Loucy (cell line): ENCODE measurements at regions not wholly inside any gene's neighbourhood (a gene's known extent, or its start where the extent isn't known, plus 50 kb on each side); places are given as distances from the start of the nearest gene placed in this dataset.

Experiments
- H2AFZ ChIP-seq: fragments of 200-600 bp; sonication (generic); 2 replicates; pipeline ENCODE4 v1.6.0; 2016; ENCODE audit warnings: antibody characterized with exemption, mild to moderate bottlenecking, low read length, moderate library complexity
- H3F3A ChIP-seq: fragments of 200-600 bp; 2 replicates; pipeline ENCODE4 v1.6.0; 2016; ENCODE audit warnings: antibody characterized with exemption, low read depth, mild to moderate bottlenecking
- H3K27me3 ChIP-seq: fragments of 200-600 bp; sonication (generic); 2 replicates; pipeline ENCODE4 v1.6.1; 2014; ENCODE audit warnings: low read length, mild to moderate bottlenecking; ENCODE audit not compliant: insufficient read depth, poor library complexity, severe bottlenecking
- H3K36me3 ChIP-seq: fragments of 200-600 bp; sonication (generic); 2 replicates; pipeline ENCODE4 v1.6.1; 2016; ENCODE audit warnings: low read length; ENCODE audit not compliant: insufficient read depth
- H3K4me1 ChIP-seq: fragments of 200-600 bp; sonication (generic); 2 replicates; pipeline ENCODE4 v1.5.1; 2014; ENCODE audit warnings: low read length, mild to moderate bottlenecking; ENCODE audit not compliant: insufficient read depth, poor library complexity, severe bottlenecking
- H3K4me2 ChIP-seq: fragments of 200-600 bp; sonication (generic); 2 replicates; pipeline ENCODE4 v1.6.0; 2014; ENCODE audit warnings: antibody characterized with exemption, low read length, low read depth, mild to moderate bottlenecking; ENCODE audit not compliant: poor library complexity, severe bottlenecking
- H3K4me3 ChIP-seq: fragments of 200-600 bp; sonication (generic); 2 replicates; pipeline ENCODE4 v1.5.1; 2014; ENCODE audit warnings: low read length, mild to moderate bottlenecking, mixed read lengths; ENCODE audit not compliant: poor library complexity, severe bottlenecking
- H3K79me2 ChIP-seq: fragments of 200-600 bp; sonication (generic); 2 replicates; pipeline ENCODE4 v1.6.1; 2014; ENCODE audit warnings: low read length; ENCODE audit not compliant: insufficient read depth
- H3K9ac ChIP-seq: fragments of 200-600 bp; sonication (generic); 2 replicates; pipeline ENCODE4 v1.6.0; 2014; ENCODE audit warnings: mild to moderate bottlenecking, low read depth, low read length, moderate library complexity; ENCODE audit not compliant: poor library complexity, severe bottlenecking
- H3K9me2 ChIP-seq: fragments of 200-600 bp; sonication (generic); replicated peaks from 2 replicates; pipeline ENCODE4 v1.6.1; 2016; ENCODE audit warnings: low read depth, low read length, mixed read lengths
- H3K9me3 ChIP-seq: fragments of 200-600 bp; sonication (generic); 2 replicates; pipeline ENCODE4 v1.6.1; 2014; ENCODE audit warnings: mild to moderate bottlenecking, antibody characterized with exemption, low read length, low read depth; ENCODE audit not compliant: insufficient read depth
- H4K20me1 ChIP-seq: fragments of 200-600 bp; sonication (generic); 2 replicates; pipeline ENCODE4 v1.6.0; 2014; ENCODE audit warnings: antibody characterized with exemption, low read length, mild to moderate bottlenecking; ENCODE audit not compliant: insufficient read depth, poor library complexity, severe bottlenecking
- CTCF ChIP-seq: fragments of 200-600 bp; sonication (generic); conservative IDR thresholded peaks from 2 replicates; pipeline ENCODE4 v1.5.1; 2014; ENCODE audit warnings: mild to moderate bottlenecking, antibody characterized with exemption, low read length
- EZH2phosphoT487 ChIP-seq: fragments of 200-600 bp; IDR thresholded peaks from 2 replicates; pipeline ENCODE4 v1.6.1; 2018; ENCODE audit warnings: antibody characterized with exemption, mild to moderate bottlenecking, moderate library complexity, borderline replicate concordance

GRCh38 chr5:166505544-166505943 lies 1785.9 kb upstream of the WWC1 start:
- no peaks in the 10 kb centered on the region for H3K36me3 ChIP-seq
- H3K27me3 ChIP-seq = no peaks in the 10 kb centered on the region
- no peaks in the 10 kb centered on the region for H3K4me1 ChIP-seq
- H3K9me3 ChIP-seq = no peaks in the 10 kb centered on the region
- no peak overlapping the region for H2AFZ ChIP-seq
- no peak overlapping the region for H3K4me3 ChIP-seq
- TF ChIP-seq CTCF (no peak), EZH2phosphoT487 (no peak)
- no peak overlapping the region for H3K9ac ChIP-seq
- H3K4me2 ChIP-seq = no peak overlapping the region
- no peaks in the 10 kb centered on the region for H3F3A ChIP-seq
- H3K9me2 ChIP-seq = no peaks in the 10 kb centered on the region
- H4K20me1 ChIP-seq = no peaks in the 10 kb centered on the region
- no peaks in the 10 kb centered on the region for H3K79me2 ChIP-seq

GRCh38 chr5:166507810-166508425 lies 1783.5 kb upstream of the WWC1 start:
- Histone ChIP-seq H2AFZ (no peak overlapping the region), H3K4me2 (no peak overlapping the region), H4K20me1 (no peaks in the 10 kb centered on the region), H3K9me3 (no peaks in the 10 kb centered on the region), H3K36me3 (no peaks in the 10 kb centered on the region), H3K4me1 (no peaks in the 10 kb centered on the region), H3K79me2 (no peaks in the 10 kb centered on the region), H3K27me3 (no peaks in the 10 kb centered on the region), H3K9ac (no peak overlapping the region), H3F3A (no peaks in the 10 kb centered on the region), H3K4me3 (no peak overlapping the region), H3K9me2 (no peaks in the 10 kb centered on the region)
- TF ChIP-seq EZH2phosphoT487 = no peak
- no peak for TF ChIP-seq CTCF

- Histone ChIP-seq H3K36me3 (no peaks in the 10 kb centered on the region), H4K20me1 (no peaks in the 10 kb centered on the region), H3K27me3 (no peaks in the 10 kb centered on the region), H3K9me3 (no peaks in the 10 kb centered on the region), H3K9ac (no peak overlapping the region), H3K9me2 (no peaks in the 10 kb centered on the region), H2AFZ (no peak overlapping the region), H3K4me2 (no peak overlapping the region), H3K4me3 (no peak overlapping the region), H3F3A (no peaks in the 10 kb centered on the region), H3K79me2 (no peaks in the 10 kb centered on the region), H3K4me1 (no peaks in the 10 kb centered on the region)
- no peak for TF ChIP-seq EZH2phosphoT487
- TF ChIP-seq CTCF = no peak
Observed at GRCh38 chr5:166509085-166509484, 1782.4 kb upstream of the WWC1 start.
